Dermis blood vessel endothelial cell (primary cell): ENCODE measurements at regions not wholly inside any gene's neighbourhood (a gene's known extent, or its start where the extent isn't known, plus 50 kb on each side); places are given as distances from the start of the nearest gene placed in this dataset.
A peak's percentile ranks its signal among the peaks of the same experiment; 100 is the strongest.

Experiments used
- DNase-seq: peaks from one replicate; pipeline ENCODE4 v3.0.0; 2010

GRCh38 chr4:104966349-104967033 lies 180.2 kb upstream of the TET2 start:
- DNase-seq, result no peak

- no peak for DNase-seq
Observed at GRCh38 chr4:104967034-104967401, 179.7 kb upstream of the TET2 start.

- no peak for DNase-seq
Observed at GRCh38 chr4:104969394-104970082, 177.1 kb upstream of the TET2 start.

GRCh38 chr4:104971462-104971861 lies 175.2 kb upstream of the TET2 start:
- no peak for DNase-seq

- no peak for DNase-seq
Observed at GRCh38 chr4:104973708-104974107, 173.0 kb upstream of the TET2 start.

GRCh38 chr4:104975617-104976016 lies 171.1 kb upstream of the TET2 start:
- DNase-seq, result no peak

GRCh38 chr4:104976262-104976661 lies 170.4 kb upstream of the TET2 start:
- DNase-seq, result no peak

GRCh38 chr4:104979083-104979760 lies 167.5 kb upstream of the TET2 start:
- no peak for DNase-seq

GRCh38 chr4:104983615-104984179 lies 163.0 kb upstream of the TET2 start:
- no peak for DNase-seq

GRCh38 chr4:104986306-104986705 lies 160.4 kb upstream of the TET2 start:
- no peak for DNase-seq

GRCh38 chr4:104989371-104989770 lies 157.3 kb upstream of the TET2 start:
- DNase-seq, result no peak

- no peak for DNase-seq
Observed at GRCh38 chr4:105002278-105002677, 144.4 kb upstream of the TET2 start.

- no peak for DNase-seq
Observed at GRCh38 chr4:105014234-105014633, 132.4 kb upstream of the TET2 start.

- no peak for DNase-seq
Observed at GRCh38 chr4:105014635-105015034, 132.0 kb upstream of the TET2 start.

- DNase-seq, result no peak
Observed at GRCh38 chr4:105015750-105016149, 130.9 kb upstream of the TET2 start.

GRCh38 chr4:105022811-105023667 lies 123.6 kb upstream of the TET2 start:
- DNase-seq, result no peak

GRCh38 chr4:105023668-105024055 lies 123.0 kb upstream of the TET2 start:
- no peak for DNase-seq

- no peak for DNase-seq
Observed at GRCh38 chr4:105025263-105026017, 121.2 kb upstream of the TET2 start.

- no peak for DNase-seq
Observed at GRCh38 chr4:105036991-105037390, 109.7 kb upstream of the TET2 start.

- no peak for DNase-seq
Observed at GRCh38 chr4:105042451-105042850, 104.2 kb upstream of the TET2 start.

- DNase-seq, result peak; percentile 17
Observed at GRCh38 chr4:105050896-105051295, 95.8 kb upstream of the TET2 start.
